Transverse colon (tissue), 4 donors: ENCODE measurements at regions not wholly inside any gene's neighbourhood (a gene's known extent, or its start where the extent isn't known, plus 50 kb on each side); places are given as distances from the start of the nearest gene placed in this dataset.

Source experiments
- DNase-seq: peaks from one replicate; pipeline ENCODE4 v3.0.0-alpha.2; 2019
- H3K27ac ChIP-seq, 4 donors: fragments of 200-600 bp; sonication (generic); 2 replicates each; pipeline ENCODE4 v1.5.1; 2016 to 2018; ENCODE audit warnings: inconsistent platforms in 4 of 4
- H3K27me3 ChIP-seq: fragments of 200-600 bp; sonication (generic); 2 replicates; pipeline ENCODE4 v1.5.1; 2017; ENCODE audit warnings: inconsistent platforms
- H3K36me3 ChIP-seq, 4 donors: fragments of 200-600 bp; sonication (generic); 2 replicates each; pipeline ENCODE4 v1.5.1; 2017 to 2019; ENCODE audit warnings: inconsistent platforms in 4 of 4
- H3K4me1 ChIP-seq, 4 donors: fragments of 200-600 bp; sonication (generic); 2 replicates each; pipeline ENCODE4 v1.5.1; 2017 to 2020; ENCODE audit warnings: inconsistent platforms in 4 of 4
- H3K4me3 ChIP-seq, 4 donors: fragments of 200-600 bp; sonication (generic); 1 replicate in 1 of 4; 2 replicates in 3 of 4; pipeline versions ENCODE4 v1.5.1 to v1.6.1; 2017 to 2019; ENCODE audit warnings: inconsistent platforms in 4 of 4
- H3K9me3 ChIP-seq, 2 donors: fragments of 200-600 bp; sonication (generic); 2 replicates each; pipeline ENCODE4 v1.5.1; 2017 to 2019; ENCODE audit warnings: inconsistent platforms in 2 of 2
- EP300 ChIP-seq: sonication (generic); formaldehyde crosslinking; IDR thresholded peaks from one replicate; pipeline ENCODE4 v1.6.1; 2017; ENCODE audit warnings: antibody characterized with exemption, low read depth
- POLR2A ChIP-seq: fragments of 450-650 bp; IDR thresholded peaks from one replicate; pipeline ENCODE4 v1.6.1; 2016; ENCODE audit warnings: antibody characterized with exemption, mild to moderate bottlenecking, moderate library complexity
- POLR2AphosphoS5 ChIP-seq, 3 donors: sonication (generic); formaldehyde crosslinking; IDR thresholded peaks; one replicate each; pipeline ENCODE4 v1.6.1; 2016; ENCODE audit warnings: antibody characterized with exemption in 3 of 3
- WGBS, 2 donors: methylation state at CpG; one replicate each; pipeline ENCODE4 v1.1.5; 2018; ENCODE audit warnings: low coverage in 1 of 2; 5-methylcytosine and 5-hydroxymethylcytosine counted together
- in situ Hi-C, 4 donors: fragments of 200-750 bp; cut with MboI; loops; one replicate each; pipeline versions ENCODE4 v1.15.0 to v1.15.1; 2017; ENCODE audit warnings: low sequenced_read_pairs in 3 of 4, low pct_ligation_motif_present in 1 of 4, low pct_unique_long_range_greater_than_20kb in 1 of 4
- intact Hi-C: fragments of 100-400 bp; cut with DNase I; formaldehyde crosslinking; loops from one replicate; pipeline ENCODE4 v1.15.1; 2023; ENCODE audit warnings: low total_unique reads
- TF ChIP-seq, protein P1 (sequence below), 5 experiments: fragments of 200-600 bp in 3 of 5; fragments of 450-650 bp in 2 of 5; sonication (generic) in 3 of 5; IDR thresholded peaks; 1 replicate in 2 of 5; 2 replicates in 3 of 5; pipeline ENCODE4 v1.5.1; 2016 to 2017; ENCODE audit warnings: antibody characterized with exemption in 5 of 5, inconsistent platforms in 3 of 5, mild to moderate bottlenecking in 2 of 5, moderate library complexity in 1 of 5

DNA sequence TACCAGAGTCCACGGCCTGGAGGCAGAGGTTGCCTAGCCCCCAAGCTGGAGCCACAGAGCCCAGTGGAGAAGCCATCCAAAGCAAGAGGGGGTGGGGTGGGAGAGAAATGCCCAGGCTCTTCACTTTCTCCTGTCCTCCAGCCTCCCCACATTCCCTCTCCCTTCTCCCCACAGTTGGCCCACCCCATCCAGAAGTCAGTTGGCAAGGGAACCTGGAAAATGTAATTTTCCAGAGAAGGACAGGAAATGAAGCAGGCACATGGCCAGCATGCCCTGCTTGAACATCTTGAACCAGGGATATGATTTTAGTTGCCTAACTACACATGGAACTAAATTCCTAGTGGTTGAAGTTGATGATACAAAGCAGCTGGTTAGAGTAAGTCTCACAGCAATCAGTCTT lies 73.3 kb upstream of the IRX6 start:
- TF ChIP-seq POLR2AphosphoS5 (IDR thresholded peaks at IDR 0.05) (no peak), POLR2A (no peak), EP300 (no peak)
- TF ChIP-seq, protein P1, sequence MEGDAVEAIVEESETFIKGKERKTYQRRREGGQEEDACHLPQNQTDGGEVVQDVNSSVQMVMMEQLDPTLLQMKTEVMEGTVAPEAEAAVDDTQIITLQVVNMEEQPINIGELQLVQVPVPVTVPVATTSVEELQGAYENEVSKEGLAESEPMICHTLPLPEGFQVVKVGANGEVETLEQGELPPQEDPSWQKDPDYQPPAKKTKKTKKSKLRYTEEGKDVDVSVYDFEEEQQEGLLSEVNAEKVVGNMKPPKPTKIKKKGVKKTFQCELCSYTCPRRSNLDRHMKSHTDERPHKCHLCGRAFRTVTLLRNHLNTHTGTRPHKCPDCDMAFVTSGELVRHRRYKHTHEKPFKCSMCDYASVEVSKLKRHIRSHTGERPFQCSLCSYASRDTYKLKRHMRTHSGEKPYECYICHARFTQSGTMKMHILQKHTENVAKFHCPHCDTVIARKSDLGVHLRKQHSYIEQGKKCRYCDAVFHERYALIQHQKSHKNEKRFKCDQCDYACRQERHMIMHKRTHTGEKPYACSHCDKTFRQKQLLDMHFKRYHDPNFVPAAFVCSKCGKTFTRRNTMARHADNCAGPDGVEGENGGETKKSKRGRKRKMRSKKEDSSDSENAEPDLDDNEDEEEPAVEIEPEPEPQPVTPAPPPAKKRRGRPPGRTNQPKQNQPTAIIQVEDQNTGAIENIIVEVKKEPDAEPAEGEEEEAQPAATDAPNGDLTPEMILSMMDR (IDR thresholded peaks at IDR 0.05): no peak
- peaks cover 0 to 8% (median 3%) of the 10 kb centered on the region in 4 donors for H3K4me1 ChIP-seq
- DNase-seq: no peak
- no peaks in the 10 kb centered on the region for H3K27me3 ChIP-seq
- intact Hi-C loops: no loop called here
- H3K36me3 ChIP-seq: no peaks in the 10 kb centered on the region
- no peak overlapping the region for H3K27ac ChIP-seq
- H3K9me3 ChIP-seq: no peaks in the 10 kb centered on the region
- WGBS, 2 donors: 82% methylated on average over 1 of the region's 1 CpG; no CpG with 5 or more reads in 1 of the 2 donors
- no peak overlapping the region for H3K4me3 ChIP-seq
- in situ Hi-C loops: no loop called here

DNA sequence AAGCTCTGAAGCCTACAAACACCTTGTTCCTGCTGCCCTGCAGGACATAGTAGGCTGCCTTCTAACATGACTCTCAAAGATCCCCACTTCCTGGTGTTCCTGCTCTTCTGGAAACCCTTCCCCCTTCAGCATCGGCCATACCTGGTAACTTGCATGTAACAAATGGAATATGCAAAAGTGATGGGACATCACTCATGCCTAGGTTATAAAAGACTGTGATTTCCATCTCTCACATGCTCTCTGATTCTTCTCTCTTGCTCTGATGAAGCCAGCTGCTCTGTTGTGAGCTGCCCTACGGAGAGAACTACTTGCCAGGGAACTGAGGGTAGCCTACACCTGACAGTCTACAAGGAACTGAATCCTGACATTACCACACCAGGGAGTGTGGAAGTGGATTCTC lies 72.9 kb upstream of the IRX6 start:
- in situ Hi-C loops: no loop called here
- Histone ChIP-seq H3K4me1 (peaks cover 0 to 8% (median 3%) of the 10 kb centered on the region in 4 donors), H3K4me3 (no peak overlapping the region), H3K27me3 (no peaks in the 10 kb centered on the region), H3K9me3 (no peaks in the 10 kb centered on the region), H3K36me3 (no peaks in the 10 kb centered on the region), H3K27ac (no peak overlapping the region)
- intact Hi-C loops: no loop called here
- WGBS, 2 donors: 87% methylated on average over 2 of the region's 2 CpGs; no CpG with 5 or more reads in 1 of the 2 donors
- no peak for DNase-seq
- TF ChIP-seq POLR2AphosphoS5 (IDR thresholded peaks at IDR 0.05) (no peak), EP300 (no peak), POLR2A (no peak)
- TF ChIP-seq, protein P1 (IDR thresholded peaks at IDR 0.05): no peak

DNA sequence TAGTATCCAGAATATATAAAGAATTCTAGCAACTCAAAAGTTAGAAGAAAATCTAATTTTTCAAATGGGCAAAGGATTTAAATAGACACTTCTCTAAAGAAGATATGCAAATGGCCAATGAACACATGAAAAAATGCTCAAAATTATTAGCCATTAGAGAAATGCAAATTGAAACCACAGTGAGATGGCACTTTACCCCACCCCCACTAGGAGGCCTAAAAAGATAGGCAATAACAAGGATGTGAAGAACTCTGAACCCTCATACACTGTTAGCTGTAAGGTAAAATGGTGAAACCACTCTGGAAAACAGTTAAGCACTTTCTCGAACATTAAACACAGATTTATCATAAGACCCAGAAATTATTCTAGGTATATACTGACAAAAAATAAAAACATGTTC lies 71.4 kb upstream of the IRX6 start:
- no peak for DNase-seq
- Histone ChIP-seq H3K4me1 (peaks cover 0 to 8% (median 3%) of the 10 kb centered on the region in 4 donors), H3K27ac (no peak overlapping the region), H3K4me3 (no peak overlapping the region), H3K27me3 (no peaks in the 10 kb centered on the region), H3K36me3 (no peaks in the 10 kb centered on the region), H3K9me3 (no peaks in the 10 kb centered on the region)
- intact Hi-C loops (no loop called here), in situ Hi-C loops (no loop called here)
- TF ChIP-seq, protein P1 (IDR thresholded peaks at IDR 0.05): no peak
- TF ChIP-seq POLR2A (no peak), POLR2AphosphoS5 (IDR thresholded peaks at IDR 0.05) (no peak)
- 78 to 82% methylated on average over 1 of the region's 1 CpG for WGBS, 2 donors

DNA sequence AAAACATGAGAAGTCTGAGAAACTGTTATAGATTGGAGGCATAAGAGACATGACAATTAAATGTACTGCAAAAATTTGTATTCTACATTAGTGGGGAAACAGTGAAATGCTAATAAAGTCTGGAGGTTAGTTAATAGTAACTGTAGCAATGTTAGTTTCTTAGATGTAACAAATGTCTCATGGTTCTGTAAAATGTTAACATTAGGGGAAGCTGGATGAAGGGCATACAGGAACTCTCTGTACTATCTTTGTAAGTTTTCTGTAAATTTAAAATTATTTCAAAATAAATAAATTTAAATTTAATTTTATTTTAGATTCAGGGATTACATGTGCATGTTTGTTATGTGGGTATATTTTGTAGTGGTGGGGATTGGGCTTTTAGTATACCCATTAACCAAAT lies 70.0 kb upstream of the IRX6 start:
- H3K27ac ChIP-seq: no peak overlapping the region
- H3K9me3 ChIP-seq: no peaks in the 10 kb centered on the region
- in situ Hi-C loops: no loop called here
- H3K36me3 ChIP-seq: no peaks in the 10 kb centered on the region
- intact Hi-C loops: no loop called here
- DNase-seq: no peak
- H3K27me3 ChIP-seq: no peaks in the 10 kb centered on the region
- TF ChIP-seq EP300 (no peak), POLR2AphosphoS5 (IDR thresholded peaks at IDR 0.05) (no peak), POLR2A (no peak)
- TF ChIP-seq, protein P1 (IDR thresholded peaks at IDR 0.05): no peak
- no peak overlapping the region for H3K4me3 ChIP-seq
- peaks cover 0 to 2% (median under 1%) of the 10 kb centered on the region in 4 donors for H3K4me1 ChIP-seq
